ENCODE measurements at regions not wholly inside any gene's neighbourhood (a gene's known extent, or its start where the extent isn't known, plus 50 kb on each side); places are given as distances from the start of the nearest gene placed in this dataset.

DNA sequence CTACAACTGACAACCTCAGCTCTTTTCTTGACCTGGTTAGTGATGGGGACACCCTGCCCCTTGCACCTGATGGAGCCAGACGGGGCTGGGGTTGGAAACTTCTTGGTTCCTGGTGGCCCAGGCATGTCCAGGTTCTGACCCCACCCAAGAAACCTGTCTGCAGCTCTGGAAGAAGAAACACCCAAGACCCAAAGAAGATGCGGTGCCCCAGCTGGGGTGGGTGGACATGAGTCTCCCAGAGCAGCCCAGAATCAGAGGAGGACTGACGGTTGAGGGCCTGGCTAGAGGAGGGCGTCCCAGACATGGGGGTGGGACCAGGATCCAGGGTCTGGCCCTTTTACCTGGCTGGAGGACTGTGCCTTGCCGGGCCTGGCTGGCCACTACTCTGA lies 202.4 kb downstream of the GLRX3 start:
- H2BK12ac ChIP-seq (ENCODE audit: insufficient read length, low read depth, low read length) = no peak overlapping the region
- no peaks in the 10 kb centered on the region for H3K79me1 ChIP-seq (ENCODE audit: insufficient read depth, low read depth, low read length, poor library complexity, severe bottlenecking)
- H3T11ph ChIP-seq (ENCODE audit: low read length) = no peak overlapping the region
- H3K4me1 ChIP-seq (ENCODE audit: insufficient read depth, low read length) = no peaks in the 10 kb centered on the region
- no peak overlapping the region for H3K23ac ChIP-seq (ENCODE audit: insufficient read length, low read depth, low read length)
- H2AK5ac ChIP-seq (ENCODE audit: insufficient read length, low read length) = no peak overlapping the region
- H3K23me2 ChIP-seq (ENCODE audit: insufficient read length, low read depth, low read length, poor library complexity, severe bottlenecking) = no peaks in the 10 kb centered on the region
- Mint-ChIP-seq H3K4me1 (peaks cover 2 to 4% of the 10 kb centered on the region in 2 experiments; a peak in 1 of 4 replicates), H3K9me3 (no peaks in the 10 kb centered on the region), H3K27ac (no peak overlapping the region; a peak in 2 of 7 replicates), H3K36me3 (ENCODE audit: insufficient read depth in 1 of 3, low read depth in 3 of 3) (no peaks in the 10 kb centered on the region), H3K27me3 (ENCODE audit: low read depth) (peaks cover 18% of the 10 kb centered on the region), H3K4me3 (no peak overlapping the region)
- TF ChIP-seq, protein P1, sequence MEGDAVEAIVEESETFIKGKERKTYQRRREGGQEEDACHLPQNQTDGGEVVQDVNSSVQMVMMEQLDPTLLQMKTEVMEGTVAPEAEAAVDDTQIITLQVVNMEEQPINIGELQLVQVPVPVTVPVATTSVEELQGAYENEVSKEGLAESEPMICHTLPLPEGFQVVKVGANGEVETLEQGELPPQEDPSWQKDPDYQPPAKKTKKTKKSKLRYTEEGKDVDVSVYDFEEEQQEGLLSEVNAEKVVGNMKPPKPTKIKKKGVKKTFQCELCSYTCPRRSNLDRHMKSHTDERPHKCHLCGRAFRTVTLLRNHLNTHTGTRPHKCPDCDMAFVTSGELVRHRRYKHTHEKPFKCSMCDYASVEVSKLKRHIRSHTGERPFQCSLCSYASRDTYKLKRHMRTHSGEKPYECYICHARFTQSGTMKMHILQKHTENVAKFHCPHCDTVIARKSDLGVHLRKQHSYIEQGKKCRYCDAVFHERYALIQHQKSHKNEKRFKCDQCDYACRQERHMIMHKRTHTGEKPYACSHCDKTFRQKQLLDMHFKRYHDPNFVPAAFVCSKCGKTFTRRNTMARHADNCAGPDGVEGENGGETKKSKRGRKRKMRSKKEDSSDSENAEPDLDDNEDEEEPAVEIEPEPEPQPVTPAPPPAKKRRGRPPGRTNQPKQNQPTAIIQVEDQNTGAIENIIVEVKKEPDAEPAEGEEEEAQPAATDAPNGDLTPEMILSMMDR (conservative IDR thresholded peaks at IDR 0.05) = no peak
- H3K18ac ChIP-seq (ENCODE audit: insufficient read length, low read depth, low read length) = no peak overlapping the region
- H2BK120ac ChIP-seq (ENCODE audit: low read depth, low read length, poor library complexity, severe bottlenecking) = no peak overlapping the region
- H3K4ac ChIP-seq (ENCODE audit: low read depth, low read length) = no peak overlapping the region
- H3K79me2 ChIP-seq (ENCODE audit: insufficient read depth, low read length) = no peaks in the 10 kb centered on the region
- H3K14ac ChIP-seq (ENCODE audit: insufficient read depth, low read length) = no peak overlapping the region
- no peaks in the 10 kb centered on the region for H3K9me3 ChIP-seq (ENCODE audit: control insufficient read depth, low read depth, low read length)
- no peak overlapping the region for H3K56ac ChIP-seq (ENCODE audit: insufficient read length, low read depth, low read length)
- no peak overlapping the region for H4K8ac ChIP-seq (replicated peaks; ENCODE audit: insufficient read length, low read depth, low read length)
- H2BK15ac ChIP-seq (ENCODE audit: low read depth, low read length) = no peak overlapping the region
- H4K20me1 ChIP-seq (ENCODE audit: control insufficient read depth, insufficient read depth, insufficient read length) = no peaks in the 10 kb centered on the region
- H3K27me3 ChIP-seq (ENCODE audit: insufficient read depth, low read length) = no peaks in the 10 kb centered on the region
- WGBS (ENCODE audit: extremely low coverage, insufficient read length, low lambda C conversion rate) = no CpG with 5 or more reads among the region's 5 CpGs
- H3K9ac ChIP-seq (ENCODE audit: extremely low read depth, insufficient read length, low read length) = no peak overlapping the region
- no peak overlapping the region for H3K4me2 ChIP-seq (ENCODE audit: insufficient read depth, insufficient read length, low read length)
- DNase-seq = no peak
- H2BK5ac ChIP-seq (ENCODE audit: insufficient read length, low read length) = no peak overlapping the region
- H4K5ac ChIP-seq (ENCODE audit: insufficient read length, low read depth, low read length) = no peak overlapping the region
- H3K27ac ChIP-seq (ENCODE audit: insufficient read length, low read depth, low read length) = no peak overlapping the region
- H2BK20ac ChIP-seq (ENCODE audit: low read depth, low read length, poor library complexity, severe bottlenecking) = no peak overlapping the region
- H4K91ac ChIP-seq (ENCODE audit: insufficient read length, low read depth, low read length) = no peak overlapping the region
- H2AFZ ChIP-seq (ENCODE audit: low read length) = no peak overlapping the region

Data from H9 (cell line).